ENCODE measurements at regions not wholly inside any gene's neighbourhood (a gene's known extent, or its start where the extent isn't known, plus 50 kb on each side); places are given as distances from the start of the nearest gene placed in this dataset.

GRCh38 chr4:126633306-126633705 lies 999.5 kb upstream of the INTU start:
- Histone ChIP-seq H3K9me3 (no peaks in the 10 kb centered on the region), H3K27ac (no peak overlapping the region), H3K27me3 (no peaks in the 10 kb centered on the region), H3K36me3 (no peaks in the 10 kb centered on the region), H3K4me1 (peaks cover 0 to 4% (median 0%) of the 10 kb centered on the region in 3 donors), H3K4me3 (no peak overlapping the region)
- no peak for ATAC-seq
- WGBS, 2 donors (ENCODE audit: low coverage in 1 of 2) = 65 to 75% methylated on average over 2 of the region's 2 CpGs
- TF ChIP-seq POLR2AphosphoS5 (IDR thresholded peaks at IDR 0.05) = no peak
- no peak for TF ChIP-seq CTCF (IDR thresholded peaks at IDR 0.05)
- no peak for TF ChIP-seq POLR2A (IDR thresholded peaks at IDR 0.05)
- TF ChIP-seq EP300 (IDR thresholded peaks at IDR 0.05) = no peak

- H3K4me3 ChIP-seq = no peak overlapping the region
- TF ChIP-seq EP300 (IDR thresholded peaks at IDR 0.05) (no peak), CTCF (IDR thresholded peaks at IDR 0.05) (no peak), POLR2AphosphoS5 (IDR thresholded peaks at IDR 0.05) (no peak), POLR2A (IDR thresholded peaks at IDR 0.05) (no peak)
- no peaks in the 10 kb centered on the region for H3K9me3 ChIP-seq
- no peaks in the 10 kb centered on the region for H3K4me1 ChIP-seq
- 91 to 100% methylated on average over 1 to 3 of the region's 3 CpGs for WGBS, 2 donors (ENCODE audit: low coverage in 1 of 2)
- no peak overlapping the region for H3K27ac ChIP-seq
- no peak for ATAC-seq
- no peaks in the 10 kb centered on the region for H3K27me3 ChIP-seq
- no peaks in the 10 kb centered on the region for H3K36me3 ChIP-seq
These were observed 995.1 kb upstream of the INTU start for GRCh38 chr4:126637706-126638105.

- Histone ChIP-seq H3K4me1 (no peaks in the 10 kb centered on the region), H3K4me3 (no peak overlapping the region), H3K27ac (no peak overlapping the region), H3K9me3 (no peaks in the 10 kb centered on the region), H3K36me3 (no peaks in the 10 kb centered on the region), H3K27me3 (no peaks in the 10 kb centered on the region)
- WGBS, 2 donors (ENCODE audit: low coverage in 1 of 2) = 75 to 89% methylated on average over 3 of the region's 3 CpGs
- no peak for ATAC-seq
- TF ChIP-seq POLR2A (IDR thresholded peaks at IDR 0.05) (no peak), EP300 (IDR thresholded peaks at IDR 0.05) (no peak), POLR2AphosphoS5 (IDR thresholded peaks at IDR 0.05) (no peak), CTCF (IDR thresholded peaks at IDR 0.05) (no peak)
These were observed 985.4 kb upstream of the INTU start for GRCh38 chr4:126647320-126647719.

- no peak overlapping the region for H3K27ac ChIP-seq
- no peak overlapping the region for H3K4me3 ChIP-seq
- H3K9me3 ChIP-seq = no peaks in the 10 kb centered on the region
- WGBS, 2 donors (ENCODE audit: low coverage in 1 of 2) = 67 to 85% methylated on average over 3 of the region's 3 CpGs
- no peaks in the 10 kb centered on the region for H3K27me3 ChIP-seq
- no peaks in the 10 kb centered on the region for H3K36me3 ChIP-seq
- no peaks in the 10 kb centered on the region for H3K4me1 ChIP-seq
- no peak for ATAC-seq
- TF ChIP-seq POLR2A (IDR thresholded peaks at IDR 0.05) = no peak
- no peak for TF ChIP-seq EP300 (IDR thresholded peaks at IDR 0.05)
- no peak for TF ChIP-seq POLR2AphosphoS5 (IDR thresholded peaks at IDR 0.05)
- TF ChIP-seq CTCF (IDR thresholded peaks at IDR 0.05) = no peak
These were observed 984.9 kb upstream of the INTU start for GRCh38 chr4:126647756-126648397.

- no peaks in the 10 kb centered on the region for H3K27me3 ChIP-seq
- TF ChIP-seq CTCF (IDR thresholded peaks at IDR 0.05) = no peak
- 100% methylated on average over 1 of the region's 1 CpG; no CpG with 5 or more reads in 1 of the 2 donors for WGBS, 2 donors (ENCODE audit: low coverage in 1 of 2)
- no peak for ATAC-seq
- H3K4me1 ChIP-seq = no peaks in the 10 kb centered on the region
- H3K27ac ChIP-seq = no peak overlapping the region
- H3K9me3 ChIP-seq = no peaks in the 10 kb centered on the region
- no peaks in the 10 kb centered on the region for H3K36me3 ChIP-seq
- no peak overlapping the region for H3K4me3 ChIP-seq
These were observed 974.3 kb upstream of the INTU start for GRCh38 chr4:126658411-126658810.
